Neural progenitor cell (in vitro differentiated cells): ENCODE measurements at regions not wholly inside any gene's neighbourhood (a gene's known extent, or its start where the extent isn't known, plus 50 kb on each side); places are given as distances from the start of the nearest gene placed in this dataset.

Experiments used
- EZH2 ChIP-seq: fragments of 200-600 bp; sonication (generic); IDR thresholded peaks from 2 replicates; pipeline ENCODE4 v1.6.1; 2017; ENCODE audit warnings: antibody characterized with exemption, mild to moderate bottlenecking, moderate library complexity
- EZH2phosphoT487 ChIP-seq: fragments of 200-600 bp; sonication (generic); IDR thresholded peaks from 2 replicates; pipeline ENCODE4 v1.6.1; 2017; ENCODE audit warnings: antibody characterized with exemption
- TF ChIP-seq, protein P1 (sequence below): fragments of 200-600 bp; sonication (generic); IDR thresholded peaks from 2 replicates; pipeline ENCODE4 v1.5.1; 2017; ENCODE audit warnings: antibody characterized with exemption, mild to moderate bottlenecking

- TF ChIP-seq, protein P1, sequence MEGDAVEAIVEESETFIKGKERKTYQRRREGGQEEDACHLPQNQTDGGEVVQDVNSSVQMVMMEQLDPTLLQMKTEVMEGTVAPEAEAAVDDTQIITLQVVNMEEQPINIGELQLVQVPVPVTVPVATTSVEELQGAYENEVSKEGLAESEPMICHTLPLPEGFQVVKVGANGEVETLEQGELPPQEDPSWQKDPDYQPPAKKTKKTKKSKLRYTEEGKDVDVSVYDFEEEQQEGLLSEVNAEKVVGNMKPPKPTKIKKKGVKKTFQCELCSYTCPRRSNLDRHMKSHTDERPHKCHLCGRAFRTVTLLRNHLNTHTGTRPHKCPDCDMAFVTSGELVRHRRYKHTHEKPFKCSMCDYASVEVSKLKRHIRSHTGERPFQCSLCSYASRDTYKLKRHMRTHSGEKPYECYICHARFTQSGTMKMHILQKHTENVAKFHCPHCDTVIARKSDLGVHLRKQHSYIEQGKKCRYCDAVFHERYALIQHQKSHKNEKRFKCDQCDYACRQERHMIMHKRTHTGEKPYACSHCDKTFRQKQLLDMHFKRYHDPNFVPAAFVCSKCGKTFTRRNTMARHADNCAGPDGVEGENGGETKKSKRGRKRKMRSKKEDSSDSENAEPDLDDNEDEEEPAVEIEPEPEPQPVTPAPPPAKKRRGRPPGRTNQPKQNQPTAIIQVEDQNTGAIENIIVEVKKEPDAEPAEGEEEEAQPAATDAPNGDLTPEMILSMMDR: no peak
- no peak for TF ChIP-seq EZH2
- TF ChIP-seq EZH2phosphoT487: no peak
Measured at GRCh38 chr1:166695115-166695514, 144.2 kb upstream of the POGK start.
